Mucosa of descending colon (tissue), 3 donors: ENCODE measurements at regions not wholly inside any gene's neighbourhood (a gene's known extent, or its start where the extent isn't known, plus 50 kb on each side); places are given as distances from the start of the nearest gene placed in this dataset.

Experiments
- ATAC-seq: fragments of 200-7000 bp; cut with Tn5 transposase; one replicate; pipeline ENCODE4 v1.9.1; 2020; ENCODE audit warnings: mild to moderate bottlenecking, moderate library complexity
- DNase-seq, 3 donors: peaks; one replicate each; pipeline ENCODE4 v3.0.0-alpha.2; 2020
- H3K36me3 ChIP-seq: fragments of 200-600 bp; one replicate; pipeline ENCODE4 v1.8.0; 2021; ENCODE audit warnings: low read depth, mild to moderate bottlenecking
- H3K4me1 ChIP-seq: fragments of 200-600 bp; one replicate; pipeline ENCODE4 v1.8.0; 2021; ENCODE audit warnings: low read depth, mild to moderate bottlenecking
- H3K4me3 ChIP-seq: fragments of 200-600 bp; one replicate; pipeline ENCODE4 v1.8.0; 2021; ENCODE audit warnings: mild to moderate bottlenecking
- H3K9me3 ChIP-seq: fragments of 200-600 bp; one replicate; pipeline ENCODE4 v1.8.0; 2021; ENCODE audit warnings: mild to moderate bottlenecking
- CTCF ChIP-seq: fragments of 200-600 bp; IDR thresholded peaks from one replicate; pipeline ENCODE4 v1.8.0; 2022; ENCODE audit warnings: antibody characterized with exemption, mild to moderate bottlenecking
- intact Hi-C, 2 donors: fragments of 100-400 bp; cut with DNase I in 1 of 2; cut with micrococcal nuclease in 1 of 2; formaldehyde crosslinking; loops; one replicate each; pipeline versions ENCODE4 v1.11.0 to v1.11.1; 2022; cut with DNase I, micrococcal nuclease
- donor health status: DM: no; HTN: no; CAD: no; lungs with moderate emphysema.
- donor health status: DM: no; HTN: no; CAD: no.
- donor health status: DM: no; HTN: yes; CAD: no.

- ATAC-seq (no peak), DNase-seq (no peak)
- H3K4me1 ChIP-seq: peaks cover 5% of the 10 kb centered on the region
- intact Hi-C loops: no loop called here
- no peak overlapping the region for H3K4me3 ChIP-seq
- no peaks in the 10 kb centered on the region for H3K9me3 ChIP-seq
- no peaks in the 10 kb centered on the region for H3K36me3 ChIP-seq
- TF ChIP-seq CTCF: no peak
Measured at GRCh38 chr14:49992448-49992847, 99.6 kb downstream of the ARF6 start.

- H3K4me3 ChIP-seq: no peak overlapping the region
- no peaks in the 10 kb centered on the region for H3K9me3 ChIP-seq
- intact Hi-C loops: no loop called here
- ATAC-seq (peak; percentile 33), DNase-seq (no peak)
- H3K36me3 ChIP-seq: no peaks in the 10 kb centered on the region
- no peak for TF ChIP-seq CTCF
- peaks cover 5% of the 10 kb centered on the region for H3K4me1 ChIP-seq
Measured at GRCh38 chr14:49992901-49993339, 100.0 kb downstream of the ARF6 start.

- Histone ChIP-seq H3K9me3 (no peaks in the 10 kb centered on the region), H3K36me3 (no peaks in the 10 kb centered on the region), H3K4me3 (no peak overlapping the region), H3K4me1 (peaks cover 4% of the 10 kb centered on the region)
- ATAC-seq: no peak
- TF ChIP-seq CTCF: no peak
- DNase-seq: no peak
- intact Hi-C loops: no loop called here
Measured at GRCh38 chr14:49993565-49993964, 100.7 kb downstream of the ARF6 start.

GRCh38 chr14:49994951-49995561 is 102.2 kb downstream of the ARF6 start:
- H3K36me3 ChIP-seq: no peaks in the 10 kb centered on the region
- TF ChIP-seq CTCF: no peak
- intact Hi-C loops: no loop called here
- H3K9me3 ChIP-seq: no peaks in the 10 kb centered on the region
- H3K4me1 ChIP-seq: peaks cover 17% of the 10 kb centered on the region
- DNase-seq: no peak
- H3K4me3 ChIP-seq: no peak overlapping the region
- ATAC-seq: no peak

- Histone ChIP-seq H3K9me3 (no peaks in the 10 kb centered on the region), H3K4me3 (no peak overlapping the region), H3K4me1 (peaks cover 45% of the 10 kb centered on the region), H3K36me3 (no peaks in the 10 kb centered on the region)
- no peak for TF ChIP-seq CTCF
- intact Hi-C loops: no loop called here
- ATAC-seq (no peak), DNase-seq (no peak)
Measured at GRCh38 chr14:49997991-49998390, 105.1 kb downstream of the ARF6 start.
